Keratinocyte (primary cell): ENCODE measurements at regions not wholly inside any gene's neighbourhood (a gene's known extent, or its start where the extent isn't known, plus 50 kb on each side); places are given as distances from the start of the nearest gene placed in this dataset.

Source experiments
- CTCF ChIP-seq, 3 experiments: IDR thresholded peaks in 1 of 3; conservative IDR thresholded peaks in 1 of 3; optimal IDR thresholded peaks in 1 of 3; 2 replicates in 2 of 3; 3 replicates in 1 of 3; pipeline versions ENCODE3 to v1.5.1; 2011; ENCODE audit warnings: low read length in 3 of 3, mild to moderate bottlenecking in 3 of 3, moderate library complexity in 2 of 3, control low read depth in 1 of 3, inconsistent platforms in 1 of 3; ENCODE audit not compliant: insufficient read depth in 2 of 3; ENCODE audit errors: extremely low read depth in 1 of 3
- EZH2 ChIP-seq: IDR thresholded peaks from one replicate; pipeline ENCODE4 v1.6.1; 2012; ENCODE audit warnings: inconsistent platforms, mild to moderate bottlenecking, low read length, moderate library complexity

GRCh38 chr5:2410451-2410850 lies 341.0 kb downstream of the IRX2 start:
- no peak for TF ChIP-seq CTCF (optimal IDR thresholded peaks at IDR 0.05 in 1 of 3, IDR thresholded peaks at IDR 0.05 in 1 of 3, conservative IDR thresholded peaks at IDR 0.05 in 1 of 3; ENCODE audit: extremely low read depth in 1 of 3, insufficient read depth in 2 of 3, low read length in 3 of 3)
- no peak for TF ChIP-seq EZH2
